Tongue (tissue), 1 donor: ENCODE measurements at regions not wholly inside any gene's neighbourhood (a gene's known extent, or its start where the extent isn't known, plus 50 kb on each side); places are given as distances from the start of the nearest gene placed in this dataset.
"Not testable (repeated sequence)": the region's sequence is repeated elsewhere in the genome, so short reads cannot be mapped to it uniquely, and the experiment has no call there.

ENCODE experiments used
- DNase-seq: peaks from one replicate; pipeline ENCODE4 v3.0.0-alpha.2; 2015

- no peak for DNase-seq
Observed at GRCh38 chr13:42373048-42373812, 101.3 kb downstream of the AKAP11 start.

GRCh38 chr13:42375663-42376062 is 103.7 kb downstream of the AKAP11 start:
- DNase-seq: no peak

GRCh38 chr13:42377640-42378382 is 105.9 kb downstream of the AKAP11 start:
- peak; percentile 37 for DNase-seq

- DNase-seq: no peak
Observed at GRCh38 chr13:42378383-42378780, 106.4 kb downstream of the AKAP11 start.

- DNase-seq: no peak
Observed at GRCh38 chr13:42379241-42379640, 107.3 kb downstream of the AKAP11 start.

- DNase-seq: no peak
Observed at GRCh38 chr13:42380420-42381164, 108.6 kb downstream of the AKAP11 start.

- no peak for DNase-seq
Observed at GRCh38 chr13:42381165-42381425, 109.1 kb downstream of the AKAP11 start.

- not testable (repeated sequence) for DNase-seq
Observed at GRCh38 chr13:42381426-42381825, 109.5 kb downstream of the AKAP11 start.

GRCh38 chr13:42383025-42383424 is 111.1 kb downstream of the AKAP11 start:
- DNase-seq: no peak

- no peak for DNase-seq
Observed at GRCh38 chr13:42384265-42384664, 112.3 kb downstream of the AKAP11 start.

- no peak for DNase-seq
Observed at GRCh38 chr13:42388326-42388725, 116.4 kb downstream of the AKAP11 start.

GRCh38 chr13:42389041-42389440 is 117.1 kb downstream of the AKAP11 start:
- DNase-seq: no peak

GRCh38 chr13:42392180-42392579 is 120.2 kb downstream of the AKAP11 start:
- DNase-seq: no peak

- DNase-seq: no peak
Observed at GRCh38 chr13:42392716-42393572, 121.0 kb downstream of the AKAP11 start.

- no peak for DNase-seq
Observed at GRCh38 chr13:42393573-42394360, 121.8 kb downstream of the AKAP11 start.

GRCh38 chr13:42394361-42394708 is 122.4 kb downstream of the AKAP11 start:
- no peak for DNase-seq

- no peak for DNase-seq
Observed at GRCh38 chr13:42394711-42395085, 122.7 kb downstream of the AKAP11 start.

- DNase-seq: no peak
Observed at GRCh38 chr13:42395086-42395821, 123.3 kb downstream of the AKAP11 start.

GRCh38 chr13:42396501-42396900 is 124.5 kb downstream of the AKAP11 start:
- DNase-seq: no peak

GRCh38 chr13:42396901-42397655 is 125.1 kb downstream of the AKAP11 start:
- DNase-seq: no peak
